ENCODE measurements at regions not wholly inside any gene's neighbourhood (a gene's known extent, or its start where the extent isn't known, plus 50 kb on each side); places are given as distances from the start of the nearest gene placed in this dataset.

DNA sequence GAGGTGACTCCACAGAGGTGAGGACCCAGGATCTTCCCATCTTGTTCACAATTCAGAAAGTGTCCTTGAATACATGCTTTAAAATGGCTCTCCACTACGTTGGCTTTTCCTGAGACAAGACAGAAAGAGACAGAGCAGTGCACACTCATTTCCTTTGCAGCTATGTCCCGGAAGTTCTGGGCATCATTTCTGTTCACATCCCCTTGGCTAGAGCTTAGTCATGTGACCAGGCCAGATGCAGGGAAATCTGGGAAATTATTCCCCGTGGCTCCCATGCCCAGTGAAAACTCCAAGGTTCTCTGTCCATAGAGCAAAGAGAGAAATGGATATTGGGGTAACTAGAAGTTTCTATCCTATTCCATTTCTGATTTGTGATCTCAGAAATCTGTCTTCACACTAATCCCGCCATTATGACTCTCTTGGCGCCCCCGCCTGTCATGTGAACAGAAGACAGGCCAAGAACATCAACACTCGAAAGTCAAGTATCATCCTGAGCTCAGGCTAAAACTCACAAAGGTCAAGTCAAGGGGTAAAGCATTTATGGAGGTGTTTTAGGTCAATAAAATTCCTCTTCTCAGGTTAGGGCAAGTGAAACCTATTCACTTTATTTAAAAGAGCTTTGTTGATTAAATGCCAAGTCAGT lies 251.4 kb upstream of the HABP2 start:
- TF ChIP-seq, protein P1, sequence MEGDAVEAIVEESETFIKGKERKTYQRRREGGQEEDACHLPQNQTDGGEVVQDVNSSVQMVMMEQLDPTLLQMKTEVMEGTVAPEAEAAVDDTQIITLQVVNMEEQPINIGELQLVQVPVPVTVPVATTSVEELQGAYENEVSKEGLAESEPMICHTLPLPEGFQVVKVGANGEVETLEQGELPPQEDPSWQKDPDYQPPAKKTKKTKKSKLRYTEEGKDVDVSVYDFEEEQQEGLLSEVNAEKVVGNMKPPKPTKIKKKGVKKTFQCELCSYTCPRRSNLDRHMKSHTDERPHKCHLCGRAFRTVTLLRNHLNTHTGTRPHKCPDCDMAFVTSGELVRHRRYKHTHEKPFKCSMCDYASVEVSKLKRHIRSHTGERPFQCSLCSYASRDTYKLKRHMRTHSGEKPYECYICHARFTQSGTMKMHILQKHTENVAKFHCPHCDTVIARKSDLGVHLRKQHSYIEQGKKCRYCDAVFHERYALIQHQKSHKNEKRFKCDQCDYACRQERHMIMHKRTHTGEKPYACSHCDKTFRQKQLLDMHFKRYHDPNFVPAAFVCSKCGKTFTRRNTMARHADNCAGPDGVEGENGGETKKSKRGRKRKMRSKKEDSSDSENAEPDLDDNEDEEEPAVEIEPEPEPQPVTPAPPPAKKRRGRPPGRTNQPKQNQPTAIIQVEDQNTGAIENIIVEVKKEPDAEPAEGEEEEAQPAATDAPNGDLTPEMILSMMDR (IDR thresholded peaks at IDR 0.05), result no peak
- TF ChIP-seq POLR2A (IDR thresholded peaks at IDR 0.05) (no peak), POLR2AphosphoS5 (IDR thresholded peaks at IDR 0.05) (no peak)
